ENCODE measurements at regions not wholly inside any gene's neighbourhood (a gene's known extent, or its start where the extent isn't known, plus 50 kb on each side); places are given as distances from the start of the nearest gene placed in this dataset.
"Not testable (repeated sequence)": the region's sequence is repeated elsewhere in the genome, so short reads cannot be mapped to it uniquely, and the experiment has no call there.

DNA sequence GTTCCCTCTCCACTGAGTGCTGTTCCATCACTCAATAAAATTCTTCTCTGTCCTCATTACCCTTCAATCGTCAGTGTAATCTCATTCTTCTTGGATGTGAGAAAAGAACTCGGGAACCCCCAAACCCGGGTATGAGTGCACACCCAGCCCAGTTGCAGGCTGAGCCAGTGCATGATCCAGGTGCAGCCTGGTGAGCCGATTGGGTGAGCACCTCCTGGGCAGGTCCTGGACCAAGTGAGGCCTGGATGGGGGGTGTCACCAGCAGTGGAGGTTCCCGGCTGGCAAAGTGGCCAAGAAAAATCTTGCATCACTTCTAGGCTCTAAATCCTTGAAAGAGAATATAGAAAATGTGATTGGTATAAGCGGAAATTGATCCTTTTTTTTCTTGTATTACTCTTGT lies 878.8 kb upstream of the KLHL1 start:
- Histone ChIP-seq H3K4me1 (no peaks in the 10 kb centered on the region), H3K27me3 (no peaks in the 10 kb centered on the region), H3K27ac (no peak overlapping the region), H3K4me3 (no peak overlapping the region), H3K36me3 (no peaks in the 10 kb centered on the region), H3K9me3 (no peaks in the 10 kb centered on the region)
- TF ChIP-seq, protein P1, sequence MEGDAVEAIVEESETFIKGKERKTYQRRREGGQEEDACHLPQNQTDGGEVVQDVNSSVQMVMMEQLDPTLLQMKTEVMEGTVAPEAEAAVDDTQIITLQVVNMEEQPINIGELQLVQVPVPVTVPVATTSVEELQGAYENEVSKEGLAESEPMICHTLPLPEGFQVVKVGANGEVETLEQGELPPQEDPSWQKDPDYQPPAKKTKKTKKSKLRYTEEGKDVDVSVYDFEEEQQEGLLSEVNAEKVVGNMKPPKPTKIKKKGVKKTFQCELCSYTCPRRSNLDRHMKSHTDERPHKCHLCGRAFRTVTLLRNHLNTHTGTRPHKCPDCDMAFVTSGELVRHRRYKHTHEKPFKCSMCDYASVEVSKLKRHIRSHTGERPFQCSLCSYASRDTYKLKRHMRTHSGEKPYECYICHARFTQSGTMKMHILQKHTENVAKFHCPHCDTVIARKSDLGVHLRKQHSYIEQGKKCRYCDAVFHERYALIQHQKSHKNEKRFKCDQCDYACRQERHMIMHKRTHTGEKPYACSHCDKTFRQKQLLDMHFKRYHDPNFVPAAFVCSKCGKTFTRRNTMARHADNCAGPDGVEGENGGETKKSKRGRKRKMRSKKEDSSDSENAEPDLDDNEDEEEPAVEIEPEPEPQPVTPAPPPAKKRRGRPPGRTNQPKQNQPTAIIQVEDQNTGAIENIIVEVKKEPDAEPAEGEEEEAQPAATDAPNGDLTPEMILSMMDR (IDR thresholded peaks at IDR 0.05) = no peak
- intact Hi-C loops (cut with DNase I) = no loop called here
- DNase-seq (ENCODE audit: low spot score in 2 of 2) = no peak

DNA sequence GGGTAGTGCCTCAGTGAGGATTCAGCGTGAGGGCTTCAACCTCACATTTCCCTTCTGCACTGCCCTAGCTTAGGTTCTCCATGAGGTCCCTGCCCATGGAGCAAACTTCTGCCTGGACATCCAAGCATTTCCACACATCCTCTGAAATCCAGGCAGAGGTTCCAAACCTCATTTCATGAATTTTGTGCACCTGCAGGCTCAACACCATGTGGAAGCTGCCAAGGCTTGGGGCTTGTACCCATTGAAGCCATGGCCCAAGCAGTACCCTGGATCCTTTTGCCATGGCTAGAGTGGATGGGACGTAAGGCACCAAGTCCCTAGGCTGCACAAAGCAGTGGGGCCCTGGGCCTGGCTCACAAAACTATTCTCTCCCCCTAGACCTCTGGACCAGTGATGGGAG lies 877.1 kb upstream of the KLHL1 start:
- Histone ChIP-seq H3K27me3 (no peaks in the 10 kb centered on the region), H3K36me3 (no peaks in the 10 kb centered on the region), H3K9me3 (no peaks in the 10 kb centered on the region), H3K27ac (no peak overlapping the region), H3K4me3 (no peak overlapping the region), H3K4me1 (no peaks in the 10 kb centered on the region)
- intact Hi-C loops (cut with DNase I) = no loop called here
- TF ChIP-seq, protein P1 (IDR thresholded peaks at IDR 0.05) = no peak
- no peak for DNase-seq (ENCODE audit: low spot score in 2 of 2)

DNA sequence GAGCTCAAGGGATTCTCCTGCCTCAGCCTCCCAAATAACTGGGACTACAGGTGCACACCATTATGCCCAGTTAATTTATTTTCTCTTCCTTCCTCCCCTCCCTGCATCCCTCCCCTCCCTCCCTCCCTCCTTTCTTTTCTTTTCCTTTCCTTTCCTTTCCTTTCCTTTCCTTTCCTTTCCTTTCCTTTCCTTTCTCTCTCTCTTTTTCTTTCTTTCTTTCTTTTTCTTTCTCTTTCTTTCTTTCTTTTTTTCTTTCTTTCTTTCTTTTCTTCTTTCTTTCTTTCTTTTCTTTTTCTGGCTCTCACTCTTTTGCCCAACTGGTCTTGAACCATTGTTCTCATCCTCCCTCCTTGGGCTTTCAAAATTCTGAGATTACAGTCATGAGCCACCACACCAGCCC lies 873.0 kb upstream of the KLHL1 start:
- H3K36me3 ChIP-seq; H3K27ac ChIP-seq; H3K4me1 ChIP-seq; H3K9me3 ChIP-seq; H3K4me3 ChIP-seq; intact Hi-C loops (cut with DNase I); DNase-seq (ENCODE audit: low spot score in 2 of 2); H3K27me3 ChIP-seq: not testable (repeated sequence)

DNA sequence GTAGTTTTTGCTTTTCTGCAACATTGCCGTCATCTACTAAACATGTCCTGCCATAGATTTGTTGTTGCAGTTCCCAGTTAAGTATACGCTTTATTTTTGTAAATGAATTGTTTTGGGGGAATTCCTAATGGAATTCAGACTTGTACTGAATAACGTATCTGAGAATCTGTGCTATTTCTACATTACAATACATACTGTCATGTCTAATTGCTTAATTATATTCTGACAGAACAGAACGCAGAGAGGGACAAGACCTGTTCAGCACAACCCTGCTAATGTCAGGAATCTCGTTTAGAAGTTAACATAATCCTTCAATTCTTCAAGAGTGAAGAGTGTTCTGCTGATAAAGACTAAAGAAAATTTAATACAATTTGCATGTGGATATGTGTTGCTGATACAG lies 861.1 kb upstream of the KLHL1 start:
- DNase-seq (ENCODE audit: low spot score in 2 of 2) = no peak
- no peaks in the 10 kb centered on the region for H3K4me1 ChIP-seq
- TF ChIP-seq, protein P1 (IDR thresholded peaks at IDR 0.05) = no peak
- no peaks in the 10 kb centered on the region for H3K9me3 ChIP-seq
- no peak overlapping the region for H3K27ac ChIP-seq
- intact Hi-C loops (cut with DNase I) = no loop called here
- no peaks in the 10 kb centered on the region for H3K27me3 ChIP-seq
- H3K4me3 ChIP-seq = no peak overlapping the region
- H3K36me3 ChIP-seq = no peaks in the 10 kb centered on the region

DNA sequence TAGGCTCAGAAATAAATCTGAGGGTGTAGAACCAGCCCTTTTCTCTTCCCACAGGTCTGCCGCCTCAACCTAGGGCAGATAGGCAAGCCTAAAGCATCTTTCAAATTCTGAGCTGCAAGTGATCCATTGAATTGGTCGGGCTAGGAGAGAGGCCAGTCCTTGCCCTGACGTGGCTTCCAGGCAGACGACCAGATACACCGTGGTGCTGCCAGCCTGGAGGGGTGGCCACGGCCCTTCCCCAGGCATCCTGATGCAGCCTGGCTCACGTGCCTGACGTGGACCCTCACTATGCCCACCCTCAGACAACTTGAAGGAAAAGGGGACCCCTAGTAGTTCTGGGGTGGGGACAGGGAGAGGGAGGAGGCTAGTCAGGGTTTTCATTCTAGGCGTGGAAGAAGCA lies 859.3 kb upstream of the KLHL1 start:
- intact Hi-C loops (cut with DNase I) = no loop called here

DNA sequence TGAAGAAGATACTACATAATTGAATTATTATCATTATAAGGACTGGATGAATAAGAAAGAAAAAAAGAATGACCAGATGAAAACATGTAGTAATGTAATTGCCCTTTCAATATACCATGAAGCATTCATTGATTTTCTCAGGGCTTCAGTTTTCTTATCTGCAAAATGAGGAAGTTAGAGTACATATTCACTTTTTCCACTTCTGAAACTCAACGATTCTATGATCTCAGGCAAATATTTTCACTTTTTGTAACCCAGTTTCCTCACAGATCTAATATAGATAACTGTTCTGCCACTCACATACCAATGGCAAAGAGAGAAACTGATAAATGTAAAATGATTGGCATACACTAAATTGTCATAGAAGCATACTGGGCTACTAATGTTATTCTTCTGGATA lies 856.6 kb upstream of the KLHL1 start:
- H3K27me3 ChIP-seq = no peaks in the 10 kb centered on the region
- intact Hi-C loops (cut with DNase I) = no loop called here
- no peaks in the 10 kb centered on the region for H3K9me3 ChIP-seq
- H3K36me3 ChIP-seq = no peaks in the 10 kb centered on the region
- no peaks in the 10 kb centered on the region for H3K4me1 ChIP-seq
- TF ChIP-seq, protein P1 (IDR thresholded peaks at IDR 0.05) = no peak
- DNase-seq (ENCODE audit: low spot score in 2 of 2) = no peak
- no peak overlapping the region for H3K27ac ChIP-seq
- H3K4me3 ChIP-seq = no peak overlapping the region

More for the DNA sequence above, 859.3 kb upstream of the KLHL1 start:
- Histone ChIP-seq H3K4me1 (no peaks in the 10 kb centered on the region), H3K27ac (no peak overlapping the region), H3K27me3 (no peaks in the 10 kb centered on the region), H3K9me3 (no peaks in the 10 kb centered on the region), H3K36me3 (no peaks in the 10 kb centered on the region), H3K4me3 (no peak overlapping the region)
- DNase-seq (ENCODE audit: low spot score in 2 of 2) = no peak
- TF ChIP-seq, protein P1 (IDR thresholded peaks at IDR 0.05) = no peak

Measured in ascending aorta (tissue), 2 donors.